ENCODE measurements at regions not wholly inside any gene's neighbourhood (a gene's known extent, or its start where the extent isn't known, plus 50 kb on each side); places are given as distances from the start of the nearest gene placed in this dataset.

GRCh38 chr2:12871694-12872315 lies 155.1 kb downstream of the TRIB2 start:
- intact Hi-C loops (cut with DNase I) = no loop called here
- Histone ChIP-seq H3K4me1 (no peaks in the 10 kb centered on the region), H3K27ac (no peak overlapping the region), H3K4me3 (no peak overlapping the region), H3K36me3 (no peaks in the 10 kb centered on the region), H3K27me3 (no peaks in the 10 kb centered on the region), H3K9me3 (no peaks in the 10 kb centered on the region)
- DNase-seq (ENCODE audit: extremely low spot score in 2 of 2) = no peak
- TF ChIP-seq POLR2AphosphoS5 (IDR thresholded peaks at IDR 0.05; ENCODE audit: insufficient read depth in 1 of 2, low read depth in 1 of 2) = no peak
- no peak for TF ChIP-seq POLR2A (IDR thresholded peaks at IDR 0.05)
- TF ChIP-seq, protein P1, sequence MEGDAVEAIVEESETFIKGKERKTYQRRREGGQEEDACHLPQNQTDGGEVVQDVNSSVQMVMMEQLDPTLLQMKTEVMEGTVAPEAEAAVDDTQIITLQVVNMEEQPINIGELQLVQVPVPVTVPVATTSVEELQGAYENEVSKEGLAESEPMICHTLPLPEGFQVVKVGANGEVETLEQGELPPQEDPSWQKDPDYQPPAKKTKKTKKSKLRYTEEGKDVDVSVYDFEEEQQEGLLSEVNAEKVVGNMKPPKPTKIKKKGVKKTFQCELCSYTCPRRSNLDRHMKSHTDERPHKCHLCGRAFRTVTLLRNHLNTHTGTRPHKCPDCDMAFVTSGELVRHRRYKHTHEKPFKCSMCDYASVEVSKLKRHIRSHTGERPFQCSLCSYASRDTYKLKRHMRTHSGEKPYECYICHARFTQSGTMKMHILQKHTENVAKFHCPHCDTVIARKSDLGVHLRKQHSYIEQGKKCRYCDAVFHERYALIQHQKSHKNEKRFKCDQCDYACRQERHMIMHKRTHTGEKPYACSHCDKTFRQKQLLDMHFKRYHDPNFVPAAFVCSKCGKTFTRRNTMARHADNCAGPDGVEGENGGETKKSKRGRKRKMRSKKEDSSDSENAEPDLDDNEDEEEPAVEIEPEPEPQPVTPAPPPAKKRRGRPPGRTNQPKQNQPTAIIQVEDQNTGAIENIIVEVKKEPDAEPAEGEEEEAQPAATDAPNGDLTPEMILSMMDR (IDR thresholded peaks at IDR 0.05) = no peak

DNA sequence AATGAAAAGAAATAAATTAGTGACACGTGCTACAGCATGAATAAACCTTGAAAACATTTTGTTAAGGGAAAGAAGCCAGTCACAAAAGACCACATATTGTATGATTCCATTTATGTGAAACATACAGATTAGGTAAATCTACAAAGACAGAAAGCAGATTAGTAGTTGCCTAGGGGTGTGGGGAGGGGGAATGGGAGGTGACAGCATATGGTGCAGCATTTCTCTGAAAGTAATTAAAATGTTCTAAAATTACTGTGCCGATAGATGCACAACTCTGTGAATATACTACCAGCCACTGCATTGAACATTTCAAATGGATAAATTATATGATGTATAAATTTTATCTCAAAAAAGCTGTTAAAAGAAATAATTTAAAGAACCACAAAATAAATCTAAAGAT lies 161.0 kb downstream of the TRIB2 start:
- no peaks in the 10 kb centered on the region for H3K27me3 ChIP-seq
- intact Hi-C loops (cut with DNase I) = no loop called here
- TF ChIP-seq, protein P1 (IDR thresholded peaks at IDR 0.05) = no peak
- TF ChIP-seq POLR2A (IDR thresholded peaks at IDR 0.05) (no peak), POLR2AphosphoS5 (IDR thresholded peaks at IDR 0.05; ENCODE audit: insufficient read depth in 1 of 2, low read depth in 1 of 2) (no peak)
- H3K4me1 ChIP-seq = no peaks in the 10 kb centered on the region
- H3K27ac ChIP-seq = no peak overlapping the region
- H3K36me3 ChIP-seq = no peaks in the 10 kb centered on the region
- H3K4me3 ChIP-seq = no peak overlapping the region
- no peak for DNase-seq (ENCODE audit: extremely low spot score in 2 of 2)
- H3K9me3 ChIP-seq = no peaks in the 10 kb centered on the region

DNA sequence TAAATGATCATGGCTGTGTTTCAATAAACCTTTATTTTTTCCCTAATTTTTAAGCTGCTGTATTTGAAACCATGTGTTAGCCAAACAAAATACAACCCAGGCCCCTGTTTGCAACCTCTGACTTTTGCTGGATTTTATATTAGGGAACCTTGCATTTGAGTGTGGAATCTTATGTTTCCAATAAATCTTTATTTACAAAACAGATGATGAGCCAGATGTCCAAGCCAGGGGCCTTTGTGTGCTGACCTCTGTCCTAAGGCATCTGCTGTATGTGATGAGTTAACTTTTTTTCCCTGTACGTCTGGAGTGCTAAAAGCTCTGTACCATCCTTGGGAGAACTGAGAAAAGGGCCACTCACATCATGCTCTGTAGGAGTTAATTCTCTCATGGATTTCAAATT lies 162.9 kb downstream of the TRIB2 start:
- H3K27ac ChIP-seq = no peak overlapping the region
- no peaks in the 10 kb centered on the region for H3K36me3 ChIP-seq
- TF ChIP-seq POLR2A (IDR thresholded peaks at IDR 0.05) (no peak), POLR2AphosphoS5 (IDR thresholded peaks at IDR 0.05; ENCODE audit: insufficient read depth in 1 of 2, low read depth in 1 of 2) (no peak)
- TF ChIP-seq, protein P1 (IDR thresholded peaks at IDR 0.05) = no peak
- H3K9me3 ChIP-seq = no peaks in the 10 kb centered on the region
- no peaks in the 10 kb centered on the region for H3K27me3 ChIP-seq
- no peak overlapping the region for H3K4me3 ChIP-seq
- intact Hi-C loops (cut with DNase I) = loop anchor here (10.0 kb wide), 1 partner anchor 55 kb away; no protein-coding TSS in a partner anchor
- no peak for DNase-seq (ENCODE audit: extremely low spot score in 2 of 2)
- H3K4me1 ChIP-seq = no peaks in the 10 kb centered on the region

- Histone ChIP-seq H3K36me3 (no peaks in the 10 kb centered on the region), H3K27me3 (no peaks in the 10 kb centered on the region), H3K9me3 (no peaks in the 10 kb centered on the region), H3K4me3 (no peak overlapping the region), H3K4me1 (no peaks in the 10 kb centered on the region), H3K27ac (no peak overlapping the region)
- no peak for DNase-seq (ENCODE audit: extremely low spot score in 2 of 2)
- TF ChIP-seq, protein P1 (IDR thresholded peaks at IDR 0.05) = no peak
- TF ChIP-seq POLR2A (IDR thresholded peaks at IDR 0.05) (no peak), POLR2AphosphoS5 (IDR thresholded peaks at IDR 0.05; ENCODE audit: insufficient read depth in 1 of 2, low read depth in 1 of 2) (no peak)
- intact Hi-C loops (cut with DNase I) = loop anchor here (10.0 kb wide), 1 partner anchor 57 kb away; no protein-coding TSS in a partner anchor
Measured at GRCh38 chr2:12881952-12882351, 165.2 kb downstream of the TRIB2 start.

GRCh38 chr2:12882393-12882792 lies 165.7 kb downstream of the TRIB2 start:
- H3K36me3 ChIP-seq = no peaks in the 10 kb centered on the region
- H3K4me3 ChIP-seq = no peak overlapping the region
- no peak for TF ChIP-seq POLR2A (IDR thresholded peaks at IDR 0.05)
- TF ChIP-seq POLR2AphosphoS5 (IDR thresholded peaks at IDR 0.05; ENCODE audit: insufficient read depth in 1 of 2, low read depth in 1 of 2) = no peak
- TF ChIP-seq, protein P1 (IDR thresholded peaks at IDR 0.05) = no peak
- DNase-seq (ENCODE audit: extremely low spot score in 2 of 2) = no peak
- H3K4me1 ChIP-seq = no peaks in the 10 kb centered on the region
- H3K27me3 ChIP-seq = no peaks in the 10 kb centered on the region
- intact Hi-C loops (cut with DNase I) = loop anchor here (10.0 kb wide), 1 partner anchor 58 kb away; no protein-coding TSS in a partner anchor
- H3K9me3 ChIP-seq = no peaks in the 10 kb centered on the region
- no peak overlapping the region for H3K27ac ChIP-seq

Measured in vagina (tissue), 2 donors.